ENCODE measurements at regions not wholly inside any gene's neighbourhood (a gene's known extent, or its start where the extent isn't known, plus 50 kb on each side); places are given as distances from the start of the nearest gene placed in this dataset.

DNA sequence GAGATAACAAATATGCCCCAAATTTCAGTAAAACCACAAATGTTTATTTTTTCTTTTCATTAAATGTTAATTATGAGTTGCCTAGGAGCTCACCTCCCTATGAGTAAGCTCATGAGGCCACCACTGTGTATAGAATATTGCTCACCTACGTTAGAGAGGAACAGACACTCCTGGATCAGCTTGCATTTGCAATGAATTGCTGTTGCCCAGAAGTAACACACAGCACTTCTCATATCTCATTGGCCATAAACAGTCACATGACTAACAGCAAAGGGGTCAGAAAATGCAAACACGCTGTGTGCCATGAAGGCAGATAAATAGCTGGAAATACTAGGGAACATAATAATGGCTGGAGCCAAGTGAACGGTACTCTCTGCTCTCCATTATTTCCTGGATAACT, 89.0 kb upstream of the GALNT5 start:
- no peak for TF ChIP-seq EZH2 (IDR thresholded peaks at IDR 0.05; ENCODE audit: insufficient read depth, low read length)
- TF ChIP-seq, protein P1, sequence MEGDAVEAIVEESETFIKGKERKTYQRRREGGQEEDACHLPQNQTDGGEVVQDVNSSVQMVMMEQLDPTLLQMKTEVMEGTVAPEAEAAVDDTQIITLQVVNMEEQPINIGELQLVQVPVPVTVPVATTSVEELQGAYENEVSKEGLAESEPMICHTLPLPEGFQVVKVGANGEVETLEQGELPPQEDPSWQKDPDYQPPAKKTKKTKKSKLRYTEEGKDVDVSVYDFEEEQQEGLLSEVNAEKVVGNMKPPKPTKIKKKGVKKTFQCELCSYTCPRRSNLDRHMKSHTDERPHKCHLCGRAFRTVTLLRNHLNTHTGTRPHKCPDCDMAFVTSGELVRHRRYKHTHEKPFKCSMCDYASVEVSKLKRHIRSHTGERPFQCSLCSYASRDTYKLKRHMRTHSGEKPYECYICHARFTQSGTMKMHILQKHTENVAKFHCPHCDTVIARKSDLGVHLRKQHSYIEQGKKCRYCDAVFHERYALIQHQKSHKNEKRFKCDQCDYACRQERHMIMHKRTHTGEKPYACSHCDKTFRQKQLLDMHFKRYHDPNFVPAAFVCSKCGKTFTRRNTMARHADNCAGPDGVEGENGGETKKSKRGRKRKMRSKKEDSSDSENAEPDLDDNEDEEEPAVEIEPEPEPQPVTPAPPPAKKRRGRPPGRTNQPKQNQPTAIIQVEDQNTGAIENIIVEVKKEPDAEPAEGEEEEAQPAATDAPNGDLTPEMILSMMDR (IDR thresholded peaks at IDR 0.05; ENCODE audit: insufficient read depth, low read depth, low read length): no peak

Data from astrocyte (in vitro differentiated cells and primary cell).